GM18505 (cell line): ENCODE measurements at regions not wholly inside any gene's neighbourhood (a gene's known extent, or its start where the extent isn't known, plus 50 kb on each side); places are given as distances from the start of the nearest gene placed in this dataset.

Experiments
- ATAC-seq: cut with Tn5 transposase; IDR thresholded peaks from one replicate; pipeline ENCODE4 v1.9.1; 2021; ENCODE audit not compliant: unreplicated experiment
- POLR2A ChIP-seq: IDR thresholded peaks from 4 replicates; pipeline ENCODE4 v1.6.1; 2011; ENCODE audit warnings: borderline replicate concordance; ENCODE audit not compliant: insufficient read depth, insufficient read length; ENCODE audit errors: extremely low read depth

DNA sequence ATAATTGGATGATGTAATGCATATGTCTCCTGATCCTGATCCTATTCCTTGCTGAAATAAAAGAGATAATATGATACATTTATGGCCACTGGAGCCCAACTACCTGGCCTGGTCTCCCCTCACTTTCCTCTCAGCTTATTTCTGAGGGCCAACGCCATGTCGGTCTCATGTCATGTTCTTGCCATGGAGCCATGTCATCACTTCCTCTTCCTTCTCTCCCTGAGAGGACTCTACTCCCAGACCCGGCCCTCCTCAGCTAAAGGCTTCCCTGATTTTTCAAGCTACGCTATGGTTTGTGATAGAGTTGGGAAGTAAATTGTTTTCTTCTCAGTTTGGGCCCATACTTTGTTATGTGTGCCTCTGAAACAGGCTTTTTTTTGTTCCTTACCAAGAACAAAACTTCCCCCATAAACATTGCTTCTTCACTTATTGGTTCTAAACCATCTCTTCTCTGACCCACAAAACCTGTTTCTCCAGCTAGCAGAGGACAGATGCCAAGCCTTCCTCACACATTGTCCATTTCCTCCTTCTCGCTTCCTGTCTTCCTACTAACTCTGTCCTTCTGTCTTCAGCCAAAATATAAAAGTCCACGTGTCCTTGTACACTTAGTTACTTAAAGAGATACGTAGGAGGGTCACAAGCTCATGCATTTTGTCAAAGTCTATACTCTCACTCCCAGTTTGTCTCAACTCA lies 319.9 kb upstream of the DACH1 start:
- ATAC-seq, result no peak
- TF ChIP-seq POLR2A, result no peak

DNA sequence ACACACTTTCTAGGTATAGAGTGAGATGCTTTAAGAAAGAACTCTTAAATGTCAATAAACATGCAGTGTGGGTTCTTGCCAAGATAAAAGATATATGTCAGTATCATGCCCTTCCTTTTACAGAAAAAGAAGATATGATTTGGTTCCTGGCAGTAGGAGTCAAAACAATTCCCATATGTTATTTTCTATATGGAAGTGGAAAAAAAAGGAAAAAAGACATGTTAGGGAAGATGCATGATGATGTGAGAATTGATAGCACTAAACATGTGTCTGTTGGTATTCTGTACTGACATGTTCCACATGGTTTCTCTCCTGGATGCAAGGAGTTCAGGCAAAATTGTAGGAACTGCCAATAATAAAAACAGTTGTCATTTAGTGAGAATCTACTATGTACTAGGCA lies 318.8 kb upstream of the DACH1 start:
- TF ChIP-seq POLR2A, result no peak
- ATAC-seq, result no peak

DNA sequence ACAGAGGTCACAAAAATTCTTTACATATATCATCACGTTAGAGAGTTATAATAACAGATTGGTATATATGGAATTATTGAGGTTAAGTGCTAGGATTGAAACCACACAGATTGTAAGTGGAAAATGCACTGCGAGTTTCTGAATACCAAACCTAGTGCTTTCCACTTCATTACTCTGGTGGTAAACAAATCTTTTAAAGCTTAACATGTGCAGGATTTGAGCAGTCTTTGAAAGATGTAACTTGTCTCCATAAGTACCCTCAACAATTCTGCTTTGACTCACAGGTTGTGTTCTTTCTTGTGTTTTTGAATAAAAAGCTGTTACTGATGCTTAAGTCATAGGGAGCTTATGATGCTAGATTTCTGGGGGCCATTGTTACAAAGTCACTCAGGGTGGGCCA lies 314.7 kb upstream of the DACH1 start:
- no peak for ATAC-seq
- no peak for TF ChIP-seq POLR2A

DNA sequence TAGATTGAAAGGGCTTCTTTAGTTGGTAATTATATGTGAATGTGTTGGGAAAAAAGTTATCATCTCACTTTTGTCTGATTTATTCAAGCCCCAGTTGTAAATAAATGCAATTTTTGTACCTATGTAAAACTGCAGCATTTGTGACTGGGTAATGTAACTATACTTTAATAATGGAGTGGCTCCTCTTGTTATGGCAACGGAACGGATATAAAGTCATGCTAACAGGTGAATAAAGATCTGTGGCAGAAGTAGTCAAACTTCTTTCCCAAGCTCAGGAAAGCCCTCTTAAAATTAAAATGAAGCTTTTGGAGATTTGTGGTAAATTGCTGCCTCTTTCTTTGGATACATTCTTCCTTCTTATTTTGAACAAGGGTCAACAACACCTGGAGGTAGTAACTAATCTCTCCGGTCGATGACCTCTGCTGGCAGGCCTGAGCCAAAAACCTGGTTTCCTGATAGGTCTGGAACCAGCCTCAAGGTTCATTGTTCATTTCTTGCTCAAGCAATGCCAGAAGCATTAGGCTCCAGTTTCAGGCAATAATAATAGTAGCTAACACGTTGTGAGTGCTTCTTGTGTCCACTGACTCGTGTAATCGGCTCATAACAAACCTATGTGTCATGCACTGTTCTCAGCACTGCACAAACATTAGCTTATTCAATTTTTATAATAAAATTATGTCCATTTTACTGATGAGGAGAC lies 313.4 kb upstream of the DACH1 start:
- ATAC-seq, result no peak
- no peak for TF ChIP-seq POLR2A

DNA sequence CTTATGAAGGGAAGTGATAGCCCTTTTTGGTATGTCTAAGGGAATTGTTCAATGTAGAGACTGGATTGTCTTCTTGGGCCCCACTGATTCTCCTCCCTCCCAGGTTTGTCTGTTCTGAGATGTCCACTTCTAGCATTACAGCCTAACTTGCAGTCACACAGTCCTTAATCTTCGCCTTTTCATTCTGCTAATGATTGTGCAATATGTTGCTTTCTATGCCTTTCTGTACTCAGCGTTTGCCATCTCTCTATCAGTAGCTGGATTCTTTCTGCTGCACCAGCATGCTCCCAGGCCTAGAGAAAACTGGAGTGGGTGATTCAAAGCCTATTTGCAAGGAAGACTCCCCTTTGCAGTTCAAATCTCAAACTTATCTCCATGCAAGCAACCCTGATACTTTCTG lies 307.5 kb upstream of the DACH1 start:
- TF ChIP-seq POLR2A, result no peak
- ATAC-seq, result no peak

DNA sequence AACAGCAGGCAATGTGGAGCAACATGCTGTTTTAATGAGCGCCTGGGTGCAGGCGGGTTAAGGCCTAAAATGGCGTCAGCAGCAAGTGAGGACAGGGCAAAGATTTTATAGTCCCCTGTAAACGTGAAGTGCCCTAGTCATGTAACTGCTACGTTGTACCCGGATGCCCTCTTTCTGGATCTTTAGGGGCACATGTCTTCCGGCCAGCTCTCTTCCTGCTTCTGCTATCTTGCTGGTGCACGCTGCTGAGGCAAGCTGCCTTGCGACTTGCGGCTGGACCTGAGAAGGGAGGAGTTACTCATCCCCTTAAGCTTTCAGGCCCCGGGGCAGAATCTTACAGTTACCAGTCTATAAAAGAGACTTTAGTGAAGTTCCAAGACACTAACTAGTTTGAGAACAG lies 303.6 kb upstream of the DACH1 start:
- no peak for ATAC-seq
- TF ChIP-seq POLR2A, result no peak

DNA sequence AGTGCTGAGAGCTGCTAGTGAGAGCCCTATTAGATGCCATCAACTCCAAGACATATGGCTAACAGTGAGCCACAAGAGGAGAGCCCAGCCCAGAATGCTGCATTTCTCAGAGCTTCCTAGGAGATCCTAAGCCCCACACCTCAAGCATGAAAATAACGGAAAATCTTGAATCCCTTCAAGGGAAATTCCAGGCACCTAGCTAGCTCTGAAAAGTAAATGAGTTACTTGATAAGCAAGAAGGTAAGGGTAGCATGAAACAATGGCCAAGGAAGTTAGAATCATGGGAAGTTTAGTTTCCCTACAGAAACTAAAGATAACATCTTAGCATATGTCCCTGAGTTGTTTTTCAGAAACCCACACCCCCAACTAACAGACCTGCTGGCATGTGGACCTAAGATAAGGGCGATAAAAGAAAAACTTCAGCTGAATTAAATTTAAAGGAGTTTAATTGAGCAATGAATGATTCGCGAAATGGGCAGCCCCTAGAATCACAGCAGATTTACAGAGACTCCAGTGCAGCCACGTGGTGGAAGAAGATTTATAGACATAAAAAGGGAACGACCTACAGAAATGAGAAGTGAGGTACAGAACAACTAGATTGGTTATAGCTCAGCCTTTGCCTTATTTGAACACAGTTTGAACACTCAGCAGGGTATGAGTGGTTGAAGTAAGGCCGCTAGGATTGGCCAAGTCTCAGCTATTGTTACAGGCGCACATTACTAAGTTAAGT lies 301.3 kb upstream of the DACH1 start:
- TF ChIP-seq POLR2A, result no peak
- ATAC-seq, result no peak

DNA sequence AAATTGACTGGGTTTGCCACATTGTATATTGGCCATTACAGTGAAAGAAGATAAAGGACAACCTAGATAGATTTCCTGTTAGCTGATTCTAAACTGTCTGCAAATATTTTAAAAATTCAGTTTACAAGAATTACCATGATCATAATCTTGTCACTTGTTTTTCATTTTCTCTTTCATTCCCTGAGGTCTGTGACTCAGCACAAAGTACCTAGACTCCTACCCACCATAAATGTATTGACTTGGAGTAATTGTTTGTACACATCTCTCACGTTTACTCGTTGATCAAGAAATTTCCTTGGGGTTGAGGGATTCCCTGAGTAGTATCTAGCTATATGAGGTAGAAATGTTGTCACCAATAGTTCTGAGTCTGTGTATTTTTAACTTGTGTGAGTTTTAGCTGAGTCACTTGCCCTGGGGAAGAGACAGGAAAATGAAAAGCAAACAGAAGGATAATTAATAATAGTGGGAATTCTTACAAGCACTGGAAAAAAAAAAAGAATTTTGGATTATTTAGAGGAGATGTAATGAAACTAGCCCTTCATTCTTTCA lies 299.2 kb upstream of the DACH1 start:
- ATAC-seq, result no peak
- TF ChIP-seq POLR2A, result no peak

DNA sequence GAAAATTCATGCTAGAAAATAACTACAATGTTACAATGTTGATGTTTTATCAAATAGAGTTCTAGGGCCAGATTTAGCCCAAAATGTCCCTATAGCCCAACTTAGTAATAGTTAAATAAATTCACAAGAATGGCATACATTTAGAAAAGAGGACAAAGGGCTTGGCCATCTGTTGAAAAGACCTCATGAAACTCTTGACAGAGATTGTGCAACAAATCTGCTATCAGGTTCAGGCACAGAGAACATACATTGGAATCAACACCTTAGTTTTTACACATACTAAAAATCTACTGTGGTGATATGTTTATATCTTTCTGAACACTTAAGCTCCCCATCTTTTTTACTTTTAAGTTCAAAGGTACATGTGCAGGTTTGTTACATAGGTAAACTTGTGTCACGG lies 298.3 kb upstream of the DACH1 start:
- no peak for TF ChIP-seq POLR2A
- no peak for ATAC-seq

DNA sequence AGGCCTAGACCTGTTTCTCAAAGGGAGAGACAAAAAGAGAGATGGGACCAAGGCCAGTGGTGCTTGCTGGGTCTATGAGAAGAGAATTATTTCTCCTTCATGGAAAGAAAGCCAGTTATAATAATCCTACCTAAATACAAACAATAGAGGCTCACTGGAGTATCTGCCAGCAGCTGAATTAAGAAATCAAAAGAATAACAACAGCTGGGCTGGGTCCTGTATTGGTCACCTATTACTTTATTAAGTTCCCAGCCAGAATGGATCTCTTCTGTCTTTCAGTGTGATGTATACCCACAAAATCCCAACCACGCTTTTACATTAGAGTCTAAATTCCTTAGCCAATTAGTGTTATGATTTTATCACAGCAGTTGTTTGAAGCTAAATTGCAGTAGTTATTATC lies 297.8 kb upstream of the DACH1 start:
- no peak for ATAC-seq
- TF ChIP-seq POLR2A, result no peak

DNA sequence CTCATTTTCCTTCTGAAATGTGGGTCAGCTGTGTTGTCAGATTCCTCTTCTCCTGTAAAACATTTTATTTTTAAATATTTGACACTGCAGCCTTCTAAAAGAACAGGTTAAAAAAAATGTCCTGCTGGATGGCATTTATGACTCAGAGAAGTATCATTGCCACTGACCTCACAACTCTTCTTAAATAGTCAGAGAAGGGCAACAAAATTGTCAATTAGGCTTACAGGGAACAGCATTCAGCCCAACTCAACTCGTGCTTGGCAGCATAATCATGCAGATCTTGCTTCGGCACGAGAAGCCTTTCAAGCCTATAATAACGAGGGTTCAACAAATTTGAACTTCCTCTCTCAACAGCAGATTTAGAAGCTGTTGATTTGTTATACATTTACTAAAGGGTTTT lies 296.7 kb upstream of the DACH1 start:
- no peak for TF ChIP-seq POLR2A
- ATAC-seq, result no peak

DNA sequence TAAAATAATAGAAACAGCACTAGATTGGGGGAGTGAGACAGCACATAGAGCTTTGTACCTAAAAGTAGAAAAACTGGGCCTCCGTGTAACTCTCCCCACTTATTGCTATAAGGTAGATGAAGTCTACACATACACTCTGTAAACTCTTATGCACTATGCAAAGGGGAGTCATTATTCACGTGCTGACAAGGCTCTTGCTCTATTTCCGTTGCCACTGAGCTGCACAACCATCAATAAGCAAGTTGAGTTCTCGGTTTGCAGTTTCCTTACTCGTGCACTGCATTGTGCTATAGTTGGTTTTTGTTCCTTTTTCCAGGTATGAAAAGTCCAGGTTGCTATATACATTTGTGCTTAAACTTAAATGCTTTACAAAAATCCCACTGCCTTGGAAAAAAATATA lies 294.0 kb upstream of the DACH1 start:
- no peak for ATAC-seq

DNA sequence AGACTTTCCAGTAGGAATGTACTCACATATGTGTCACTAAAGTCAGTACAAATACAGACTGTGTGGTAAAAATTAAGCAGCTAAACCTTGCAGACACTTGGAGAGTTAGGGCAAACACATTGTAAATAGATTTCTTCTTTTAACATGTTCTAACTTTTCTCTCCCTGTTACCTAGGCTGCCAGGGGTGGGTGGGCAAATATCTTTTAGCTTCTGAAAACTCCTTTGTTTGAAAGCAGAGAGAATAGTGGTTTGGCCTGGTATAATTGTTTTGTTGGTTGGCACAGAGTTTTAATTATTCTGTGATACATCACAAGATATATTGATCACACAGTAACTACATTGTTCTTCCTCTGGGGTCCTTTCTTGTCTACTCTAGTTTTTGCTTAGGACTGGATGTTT lies 289.8 kb upstream of the DACH1 start:
- TF ChIP-seq POLR2A, result no peak
- no peak for ATAC-seq

More for the DNA sequence above, 294.0 kb upstream of the DACH1 start:
- no peak for TF ChIP-seq POLR2A
